ENCODE measurements at regions not wholly inside any gene's neighbourhood (a gene's known extent, or its start where the extent isn't known, plus 50 kb on each side); places are given as distances from the start of the nearest gene placed in this dataset.
A peak's percentile ranks its signal among the peaks of the same experiment; 100 is the strongest.

GRCh38 chr21:24988941-24989340 lies 618.3 kb downstream of the MRPL39 start:
- Mint-ChIP-seq H3K27me3 (no peaks in the 10 kb centered on the region), H3K9me3 (peaks cover 0 to 3% (median 0%) of the 10 kb centered on the region in 3 donors), H3K27ac (no peak overlapping the region), H3K4me3 (no peak overlapping the region), H3K4me1 (peaks cover 0 to 8% (median 2%) of the 10 kb centered on the region in 3 donors), H3K36me3 (no peaks in the 10 kb centered on the region)

GRCh38 chr21:24976238-24976637 lies 631.0 kb downstream of the MRPL39 start:
- peak overlapping the region in 1 of 4 donors; percentile 13 for H3K4me3 Mint-ChIP-seq
- H3K27me3 Mint-ChIP-seq, result no peaks in the 10 kb centered on the region
- H3K9me3 Mint-ChIP-seq, result peaks cover 6 to 9% (median 7%) of the 10 kb centered on the region in 3 donors
- no peak overlapping the region for H3K27ac Mint-ChIP-seq
- peaks cover 5% of the 10 kb centered on the region for H3K36me3 Mint-ChIP-seq
- peaks cover 0 to 10% (median 8%) of the 10 kb centered on the region in 3 donors for H3K4me1 Mint-ChIP-seq

- H3K4me1 Mint-ChIP-seq, result peaks cover 1 to 8% (median 2%) of the 10 kb centered on the region in 3 donors
- peak overlapping the region in 1 of 4 donors; percentile 44 for H3K4me3 Mint-ChIP-seq
- H3K36me3 Mint-ChIP-seq, result peaks cover 5% of the 10 kb centered on the region
- peak overlapping the region in 1 of 3 donors; percentile 5 for H3K27ac Mint-ChIP-seq
- peaks cover 0 to 6% (median 0%) of the 10 kb centered on the region in 3 donors for H3K9me3 Mint-ChIP-seq
- no peaks in the 10 kb centered on the region for H3K27me3 Mint-ChIP-seq
These were observed 638.2 kb downstream of the MRPL39 start for GRCh38 chr21:24969068-24969467.

DNA sequence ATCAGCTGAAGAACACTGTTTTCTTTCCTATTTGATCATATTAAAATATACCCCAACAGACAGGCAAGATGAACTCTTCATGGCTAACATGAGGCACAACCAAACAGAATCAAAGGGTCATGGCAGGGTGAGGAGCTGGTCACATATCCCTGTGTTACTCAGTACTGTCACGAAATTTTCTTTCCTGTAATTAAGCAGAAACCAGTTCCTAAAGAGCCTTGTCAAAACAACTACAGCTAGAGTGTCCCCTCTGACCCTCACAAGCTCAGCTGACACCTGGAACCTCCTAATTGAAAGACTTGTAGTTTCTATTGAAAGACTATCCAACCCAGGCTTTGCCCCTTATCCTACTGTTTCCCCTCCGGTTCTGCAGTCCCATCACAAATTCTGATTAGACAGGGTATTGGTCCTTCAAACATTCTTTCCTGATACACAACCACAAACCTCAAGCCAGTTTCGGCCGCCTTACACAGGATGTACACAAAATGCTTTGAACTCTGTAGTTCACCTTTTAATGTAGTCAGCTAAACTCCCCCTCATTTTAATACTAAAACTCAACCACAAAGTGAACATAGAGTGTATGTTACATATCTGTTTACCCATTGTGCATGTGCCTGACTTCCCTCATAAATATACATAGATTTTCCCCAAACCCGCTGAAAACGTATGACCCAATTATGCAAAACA lies 651.9 kb downstream of the MRPL39 start:
- Mint-ChIP-seq H3K4me1 (peaks cover 13 to 16% (median 13%) of the 10 kb centered on the region in 3 donors), H3K36me3 (no peaks in the 10 kb centered on the region), H3K27me3 (no peaks in the 10 kb centered on the region), H3K27ac (peak overlapping the region in 2 of 3 donors; percentile 1 to 79), H3K9me3 (peaks cover 0 to 2% (median 0%) of the 10 kb centered on the region in 3 donors), H3K4me3 (peak overlapping the region in 2 of 4 donors; percentile 51 to 71)

DNA sequence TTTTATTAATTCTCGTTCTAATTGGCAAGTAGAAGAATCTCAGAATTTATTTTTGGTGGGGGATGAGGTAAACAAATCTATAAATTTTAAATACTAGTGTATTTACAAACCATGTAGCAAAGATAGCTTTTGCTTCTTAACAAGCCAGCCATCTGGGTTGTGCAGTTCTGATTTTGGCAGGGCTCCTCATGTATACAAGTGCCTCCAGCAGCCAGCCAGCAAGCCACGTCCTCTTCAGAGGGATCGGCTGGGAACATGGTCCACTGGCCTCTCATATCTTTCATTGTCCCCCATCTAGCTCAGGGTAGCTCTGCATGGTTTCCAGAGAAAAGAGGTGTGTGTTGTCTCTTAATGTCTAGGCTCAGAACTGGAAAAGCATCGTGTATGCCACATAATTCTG lies 659.1 kb downstream of the MRPL39 start:
- no peak overlapping the region for H3K27ac Mint-ChIP-seq
- H3K9me3 Mint-ChIP-seq, result no peaks in the 10 kb centered on the region
- H3K4me3 Mint-ChIP-seq, result no peak overlapping the region
- H3K27me3 Mint-ChIP-seq, result no peaks in the 10 kb centered on the region
- H3K36me3 Mint-ChIP-seq, result no peaks in the 10 kb centered on the region
- no peaks in the 10 kb centered on the region for H3K4me1 Mint-ChIP-seq

- Mint-ChIP-seq H3K4me1 (no peaks in the 10 kb centered on the region), H3K4me3 (no peak overlapping the region), H3K9me3 (no peaks in the 10 kb centered on the region), H3K36me3 (no peaks in the 10 kb centered on the region), H3K27ac (no peak overlapping the region), H3K27me3 (peaks cover 1% of the 10 kb centered on the region)
These were observed 661.4 kb downstream of the MRPL39 start for GRCh38 chr21:24945910-24946309.

DNA sequence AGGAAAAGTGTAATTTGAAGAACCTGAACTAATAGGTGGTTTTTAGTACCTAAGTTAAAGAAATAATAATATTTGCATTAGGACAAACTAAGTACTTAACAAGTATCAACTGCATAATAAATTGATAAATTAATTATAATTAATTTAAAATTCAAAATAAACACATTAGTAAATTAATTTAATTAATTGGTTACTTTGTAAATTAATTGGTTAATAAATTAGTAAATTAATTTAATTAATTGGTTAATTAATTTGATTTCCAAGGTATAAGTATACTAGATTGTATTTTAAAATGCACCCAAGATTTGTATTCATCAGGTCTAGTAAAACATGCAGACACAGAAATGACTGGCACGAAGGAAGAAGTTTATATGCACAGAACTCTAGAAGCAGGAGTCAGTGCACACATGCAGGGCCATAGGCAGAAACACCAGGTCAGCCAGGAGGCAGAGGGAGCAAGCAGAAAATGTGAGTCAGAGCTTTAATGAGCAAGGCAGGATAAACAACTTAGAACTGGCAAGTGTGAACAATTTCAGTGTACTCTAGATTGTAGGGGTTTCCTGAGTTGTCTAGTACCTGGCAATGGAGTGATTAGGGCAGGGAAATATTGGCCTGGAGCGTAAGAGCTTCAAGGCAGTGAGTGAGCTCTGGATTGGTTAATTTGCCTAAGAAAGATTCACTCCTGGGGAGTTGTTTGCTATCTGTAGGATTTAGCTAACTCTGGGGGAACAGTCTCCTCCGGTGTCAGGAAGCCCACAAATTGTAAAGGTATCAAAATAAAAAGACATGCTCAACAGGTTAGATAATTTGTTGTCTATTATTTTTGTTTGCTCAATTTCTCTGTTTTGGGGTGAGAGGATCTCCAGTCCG lies 665.7 kb downstream of the MRPL39 start:
- no peaks in the 10 kb centered on the region for H3K4me1 Mint-ChIP-seq
- H3K36me3 Mint-ChIP-seq, result no peaks in the 10 kb centered on the region
- no peaks in the 10 kb centered on the region for H3K9me3 Mint-ChIP-seq
- H3K27ac Mint-ChIP-seq, result no peak overlapping the region
- peaks cover 1% of the 10 kb centered on the region for H3K27me3 Mint-ChIP-seq
- no peak overlapping the region for H3K4me3 Mint-ChIP-seq

DNA sequence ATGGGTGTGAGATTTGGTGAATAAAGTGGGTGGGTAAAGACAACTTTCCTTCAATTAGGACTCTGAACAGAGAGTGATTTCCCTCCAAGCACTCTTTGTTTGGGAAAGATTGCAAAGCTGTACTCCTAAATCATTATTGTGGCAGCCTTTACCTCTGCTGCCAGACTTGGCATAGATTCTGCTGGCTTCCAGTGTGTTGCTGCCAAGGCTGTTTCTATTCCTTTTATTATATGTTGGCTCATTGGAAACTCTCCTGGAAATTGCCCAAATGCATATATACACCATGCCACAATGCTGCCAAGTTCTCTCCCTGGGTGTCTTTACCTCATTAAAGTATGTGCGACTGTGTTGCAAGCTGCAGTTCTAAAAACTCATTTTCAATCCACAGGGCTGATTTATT lies 668.0 kb downstream of the MRPL39 start:
- H3K4me3 Mint-ChIP-seq, result no peak overlapping the region
- no peaks in the 10 kb centered on the region for H3K36me3 Mint-ChIP-seq
- H3K27ac Mint-ChIP-seq, result no peak overlapping the region
- H3K4me1 Mint-ChIP-seq, result no peaks in the 10 kb centered on the region
- no peaks in the 10 kb centered on the region for H3K9me3 Mint-ChIP-seq
- H3K27me3 Mint-ChIP-seq, result peaks cover 1% of the 10 kb centered on the region

DNA sequence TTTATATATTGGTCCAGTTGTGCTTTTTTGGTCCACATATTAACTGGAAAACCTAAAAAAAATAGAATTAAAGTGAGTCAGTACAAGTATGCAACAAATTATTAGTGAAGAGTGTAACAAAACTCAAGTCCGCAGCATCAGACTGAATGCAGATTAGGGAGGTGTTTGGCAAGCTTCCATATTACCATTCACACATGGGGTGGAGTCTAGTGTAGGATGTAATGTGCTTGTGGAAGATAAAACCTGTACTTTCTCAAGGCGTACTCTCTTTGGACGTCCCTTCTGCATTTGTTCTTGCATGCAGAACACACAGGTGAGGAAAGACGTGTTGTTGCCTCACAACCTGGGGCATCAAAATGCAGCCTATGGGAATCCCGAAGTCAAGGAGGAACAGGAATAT lies 668.7 kb downstream of the MRPL39 start:
- no peaks in the 10 kb centered on the region for H3K9me3 Mint-ChIP-seq
- no peak overlapping the region for H3K27ac Mint-ChIP-seq
- H3K4me3 Mint-ChIP-seq, result no peak overlapping the region
- H3K36me3 Mint-ChIP-seq, result no peaks in the 10 kb centered on the region
- peaks cover 1% of the 10 kb centered on the region for H3K27me3 Mint-ChIP-seq
- H3K4me1 Mint-ChIP-seq, result no peaks in the 10 kb centered on the region

DNA sequence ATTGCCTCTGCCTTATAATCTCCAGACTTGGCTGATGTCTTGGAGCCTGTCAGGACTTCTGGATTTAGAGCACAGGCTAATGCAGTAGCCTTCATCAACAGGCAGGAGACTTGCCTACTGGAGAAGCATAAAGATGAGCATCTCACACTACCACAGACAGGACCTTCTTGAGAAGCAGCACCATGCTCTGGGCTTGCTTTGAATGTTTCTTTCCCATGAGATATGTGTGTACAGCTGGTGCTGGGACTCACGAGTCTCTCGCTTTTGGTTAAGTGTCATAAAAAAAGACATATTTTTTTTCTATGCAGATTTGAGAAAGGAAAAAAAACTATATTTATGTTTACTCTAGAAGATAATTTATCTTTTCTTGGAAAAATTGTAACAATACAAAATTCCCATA lies 671.3 kb downstream of the MRPL39 start:
- Mint-ChIP-seq H3K4me1 (no peaks in the 10 kb centered on the region), H3K27me3 (peaks cover 1% of the 10 kb centered on the region), H3K36me3 (no peaks in the 10 kb centered on the region), H3K4me3 (no peak overlapping the region), H3K9me3 (no peaks in the 10 kb centered on the region), H3K27ac (no peak overlapping the region)

DNA sequence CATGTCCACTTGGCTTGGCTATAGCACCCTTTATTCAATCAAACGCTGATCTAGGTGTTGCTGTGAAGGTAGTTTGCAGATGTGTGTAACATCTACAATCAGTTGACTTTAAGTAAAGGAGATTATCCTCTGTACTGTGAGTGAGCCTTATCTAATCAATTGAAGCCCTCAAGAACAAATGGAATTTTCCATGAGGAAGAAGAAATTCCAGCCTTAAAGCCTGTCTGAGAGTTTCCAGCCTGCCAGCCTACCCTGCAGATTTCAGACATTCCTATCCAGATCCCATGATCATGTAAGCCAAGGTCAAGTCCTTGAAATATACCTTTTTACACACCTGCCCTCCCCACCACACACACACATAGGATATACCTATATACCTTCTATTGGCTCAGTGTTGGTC lies 696.7 kb downstream of the MRPL39 start:
- Mint-ChIP-seq H3K36me3 (no peaks in the 10 kb centered on the region), H3K4me3 (no peak overlapping the region), H3K4me1 (no peaks in the 10 kb centered on the region), H3K9me3 (peaks cover 0 to 3% (median 2%) of the 10 kb centered on the region in 3 donors), H3K27ac (no peak overlapping the region), H3K27me3 (no peaks in the 10 kb centered on the region)

- H3K27me3 Mint-ChIP-seq, result no peaks in the 10 kb centered on the region
- H3K36me3 Mint-ChIP-seq, result no peaks in the 10 kb centered on the region
- H3K9me3 Mint-ChIP-seq, result peaks cover 0 to 3% (median 0%) of the 10 kb centered on the region in 3 donors
- H3K27ac Mint-ChIP-seq, result no peak overlapping the region
- peaks cover 0 to 5% (median 1%) of the 10 kb centered on the region in 3 donors for H3K4me1 Mint-ChIP-seq
- H3K4me3 Mint-ChIP-seq, result no peak overlapping the region
These were observed 703.2 kb downstream of the MRPL39 start for GRCh38 chr21:24903994-24904635.

DNA sequence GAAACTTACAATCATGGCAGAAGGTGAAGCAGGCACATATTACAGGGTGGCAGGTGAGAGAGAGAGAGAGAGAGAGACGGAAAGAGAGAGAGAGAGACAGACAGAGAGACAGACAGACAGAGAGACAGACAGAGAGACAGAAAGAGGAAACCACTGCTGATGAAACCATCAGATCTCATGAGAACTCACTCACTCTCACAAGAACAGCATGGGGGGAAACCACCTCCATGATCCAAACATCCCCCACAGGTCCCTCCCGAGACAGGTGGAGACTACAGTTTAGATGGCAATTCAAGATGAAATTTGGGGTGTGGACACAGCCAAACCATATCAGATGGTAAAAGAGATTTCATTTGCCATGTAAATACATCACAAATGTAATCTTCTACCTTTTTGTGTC lies 708.1 kb downstream of the MRPL39 start:
- no peak overlapping the region for H3K4me3 Mint-ChIP-seq
- peaks cover 6 to 12% (median 8%) of the 10 kb centered on the region in 3 donors for H3K4me1 Mint-ChIP-seq
- H3K36me3 Mint-ChIP-seq, result no peaks in the 10 kb centered on the region
- no peak overlapping the region for H3K27ac Mint-ChIP-seq
- no peaks in the 10 kb centered on the region for H3K27me3 Mint-ChIP-seq
- H3K9me3 Mint-ChIP-seq, result peaks cover 0 to 1% (median 0%) of the 10 kb centered on the region in 3 donors

- no peak overlapping the region for H3K4me3 Mint-ChIP-seq
- no peak overlapping the region for H3K27ac Mint-ChIP-seq
- no peaks in the 10 kb centered on the region for H3K36me3 Mint-ChIP-seq
- peaks cover 0 to 1% (median 0%) of the 10 kb centered on the region in 3 donors for H3K9me3 Mint-ChIP-seq
- H3K4me1 Mint-ChIP-seq, result peaks cover 6 to 9% (median 8%) of the 10 kb centered on the region in 3 donors
- H3K27me3 Mint-ChIP-seq, result no peaks in the 10 kb centered on the region
These were observed 709.4 kb downstream of the MRPL39 start for GRCh38 chr21:24897883-24898282.

DNA sequence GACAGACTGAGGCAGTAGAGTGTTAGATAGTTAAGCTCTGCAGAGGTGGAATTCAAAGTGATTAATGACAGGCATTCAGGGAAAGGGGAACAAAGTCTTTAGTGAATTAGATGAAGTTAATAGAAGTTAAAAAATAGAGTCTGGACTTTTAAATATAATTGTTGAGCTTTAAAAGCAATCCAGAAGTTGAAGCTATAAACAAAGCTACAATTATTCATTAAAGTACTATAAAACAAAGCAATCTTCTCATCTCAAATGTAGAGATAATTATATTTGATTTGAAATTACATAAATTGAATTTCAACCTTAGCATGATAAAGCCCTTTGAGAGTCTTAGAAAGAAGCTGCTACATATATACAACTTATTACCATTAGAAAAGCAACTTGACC lies 710.6 kb downstream of the MRPL39 start:
- peaks cover 6 to 9% (median 8%) of the 10 kb centered on the region in 3 donors for H3K4me1 Mint-ChIP-seq
- H3K27me3 Mint-ChIP-seq, result no peaks in the 10 kb centered on the region
- peak overlapping the region in 1 of 4 donors; percentile 4 for H3K4me3 Mint-ChIP-seq
- no peak overlapping the region for H3K27ac Mint-ChIP-seq
- peaks cover 0 to 2% (median 0%) of the 10 kb centered on the region in 3 donors for H3K9me3 Mint-ChIP-seq
- no peaks in the 10 kb centered on the region for H3K36me3 Mint-ChIP-seq

All from IgD-negative memory B cell (primary cell).